ENCODE measurements at regions not wholly inside any gene's neighbourhood (a gene's known extent, or its start where the extent isn't known, plus 50 kb on each side); places are given as distances from the start of the nearest gene placed in this dataset.

GRCh38 chr21:22556829-22557228 lies 1558.6 kb downstream of the NCAM2 start:
- DNase-seq, result no peak

GRCh38 chr21:22561946-22562345 lies 1563.7 kb downstream of the NCAM2 start:
- DNase-seq, result no peak

GRCh38 chr21:22573834-22574233 lies 1575.6 kb downstream of the NCAM2 start:
- DNase-seq, result no peak

- no peak for DNase-seq
Measured at GRCh38 chr21:22575165-22575584, 1577.0 kb downstream of the NCAM2 start.

GRCh38 chr21:22579741-22580140 lies 1581.5 kb downstream of the NCAM2 start:
- no peak for DNase-seq

- no peak for DNase-seq
Measured at GRCh38 chr21:22582026-22582425, 1583.8 kb downstream of the NCAM2 start.

- DNase-seq, result no peak
Measured at GRCh38 chr21:22584308-22584707, 1586.1 kb downstream of the NCAM2 start.

- no peak for DNase-seq
Measured at GRCh38 chr21:22585558-22585957, 1587.3 kb downstream of the NCAM2 start.

GRCh38 chr21:22597660-22598255 lies 1599.5 kb downstream of the NCAM2 start:
- no peak for DNase-seq

GRCh38 chr21:22609802-22610201 lies 1611.6 kb downstream of the NCAM2 start:
- DNase-seq, result no peak

- DNase-seq, result no peak
Measured at GRCh38 chr21:22627911-22628310, 1629.7 kb downstream of the NCAM2 start.

GRCh38 chr21:22630953-22631465 lies 1632.8 kb downstream of the NCAM2 start:
- no peak for DNase-seq

- no peak for DNase-seq
Measured at GRCh38 chr21:22632176-22632575, 1634.0 kb downstream of the NCAM2 start.

GRCh38 chr21:22649246-22649645 lies 1651.0 kb downstream of the NCAM2 start:
- DNase-seq, result peak; percentile 24

- no peak for DNase-seq
Measured at GRCh38 chr21:22650226-22650625, 1652.0 kb downstream of the NCAM2 start.

- DNase-seq, result peak; percentile 5
Measured at GRCh38 chr21:22657781-22658180, 1659.6 kb downstream of the NCAM2 start.

- DNase-seq, result no peak
Measured at GRCh38 chr21:22670148-22670547, 1671.9 kb downstream of the NCAM2 start.

- no peak for DNase-seq
Measured at GRCh38 chr21:22679207-22679606, 1681.0 kb downstream of the NCAM2 start.

GRCh38 chr21:22691658-22692057 lies 1693.4 kb downstream of the NCAM2 start:
- no peak for DNase-seq

- DNase-seq, result no peak
Measured at GRCh38 chr21:22703521-22703920, 1705.3 kb downstream of the NCAM2 start.

- no peak for DNase-seq
Measured at GRCh38 chr21:22710721-22711120, 1712.5 kb downstream of the NCAM2 start.

- peak; percentile 16 for DNase-seq
Measured at GRCh38 chr21:22711636-22712035, 1713.4 kb downstream of the NCAM2 start.

- no peak for DNase-seq
Measured at GRCh38 chr21:22725436-22725835, 1727.2 kb downstream of the NCAM2 start.

- DNase-seq, result no peak
Measured at GRCh38 chr21:22728091-22728490, 1729.9 kb downstream of the NCAM2 start.
